HCT116 (cell line): ENCODE measurements at regions not wholly inside any gene's neighbourhood (a gene's known extent, or its start where the extent isn't known, plus 50 kb on each side); places are given as distances from the start of the nearest gene placed in this dataset.

Source experiments
- ATAC-seq: fragments of 200-7000 bp; cut with Tn5 transposase; 2 replicates; pipeline ENCODE4 v1.9.1; 2020; ENCODE audit warnings: mild to moderate bottlenecking, moderate library complexity
- BruUV-seq: library from RNA; stranded (reverse); fragments of 400-500 nt; replicated peaks from 2 replicates; lab custom pipeline; 2021; lab: Mats Ljungman, UMichigan
- CTCF ChIA-PET: fragments of 300-600 bp; sonication (Branson Sonifier 250); formaldehyde crosslinking; loops from one replicate; lab custom pipeline; 2021; ENCODE audit warnings: antibody characterized with exemption; lab: Charles Lee
- POLR2A ChIA-PET: fragments of 300-600, 350-600 bp; sonication (Branson Sonifier 250); formaldehyde crosslinking; loops from one replicate; lab custom pipeline; 2021; ENCODE audit warnings: antibody characterized with exemption; lab: Charles Lee
- RAD21 ChIA-PET, 2 experiments: fragments of 300-600 bp; sonication (Branson Sonifier 250); formaldehyde crosslinking; loops; one replicate each; lab custom pipeline; 2023; ENCODE audit warnings: low total read pairs in 2 of 2; ENCODE audit not compliant: uncharacterized antibody in 2 of 2, unreplicated experiment in 2 of 2, low non-redundant PET in 1 of 2; lab: Charles Lee
- DNase-seq: peaks from one replicate; pipeline ENCODE4 v3.0.0-alpha.2; 2010; ENCODE audit warnings: low read depth, low spot score
- H2AFZ ChIP-seq: fragments of 200-600 bp; shearing (Covaris generic), sonication (generic); 2 replicates; pipeline ENCODE4 v1.6.1; 2017; ENCODE audit warnings: low read depth, mixed run types, mixed read lengths, antibody characterized with exemption, low read length; ENCODE audit not compliant: poor library complexity, severe bottlenecking
- H3K27ac ChIP-seq: 2 replicates; pipeline ENCODE4 v1.5.1; 2012; ENCODE audit warnings: low read depth, low read length
- H3K27me3 ChIP-seq: fragments of 200-600 bp; sonication (generic); 2 replicates; pipeline ENCODE4 v1.6.1; 2016; ENCODE audit warnings: mixed run types, low read length, mixed read lengths; ENCODE audit not compliant: insufficient read depth
- H3K36me3 ChIP-seq, 2 experiments: fragments of 200-500 bp in 1 of 2; fragments of 200-600 bp in 1 of 2; sonication (Bioruptor generic) in 1 of 2; sonication (generic) in 1 of 2; 2 replicates each; pipeline versions ENCODE4 v1.5.1 to v1.6.1; 2014 to 2016; ENCODE audit warnings: low read length in 2 of 2, inconsistent platforms in 1 of 2, mixed read lengths in 1 of 2, mixed run types in 1 of 2; ENCODE audit not compliant: insufficient read depth in 2 of 2, control insufficient read depth in 1 of 2
- H3K4me1 ChIP-seq, 2 experiments: fragments of 200-600 bp in 1 of 2; sonication (generic) in 1 of 2; 2 replicates each; pipeline versions ENCODE4 v1.5.1 to v1.6.1; 2012 to 2017; ENCODE audit warnings: low read length in 2 of 2, inconsistent platforms in 1 of 2, mild to moderate bottlenecking in 1 of 2, mixed read lengths in 1 of 2, mixed run types in 1 of 2, moderate library complexity in 1 of 2; ENCODE audit not compliant: insufficient read depth in 2 of 2, control insufficient read depth in 1 of 2
- H3K4me2 ChIP-seq: fragments of 200-600 bp; sonication (generic); 2 replicates; pipeline ENCODE4 v1.6.1; 2017; ENCODE audit warnings: mixed run types, low read length, mixed read lengths
- H3K4me3 ChIP-seq, 2 experiments: fragments of 200-600 bp in 1 of 2; sonication (generic) in 1 of 2; replicated peaks in 1 of 2; 2 replicates each; pipeline ENCODE4 v1.5.1; 2011 to 2016; ENCODE audit warnings: low read length in 2 of 2, control low read depth in 1 of 2, low read depth in 1 of 2, mild to moderate bottlenecking in 1 of 2, mixed read lengths in 1 of 2, mixed run types in 1 of 2
- H3K79me2 ChIP-seq: fragments of 200-600 bp; sonication (generic); 2 replicates; pipeline ENCODE4 v1.6.1; 2017; ENCODE audit warnings: mild to moderate bottlenecking, mixed run types, low read length, moderate library complexity, mixed read lengths; ENCODE audit not compliant: insufficient read depth
- H3K9ac ChIP-seq: fragments of 200-600 bp; sonication (generic); 2 replicates; pipeline ENCODE4 v1.6.1; 2016; ENCODE audit warnings: low read length, mixed read lengths
- H3K9me2 ChIP-seq: fragments of 200-600 bp; sonication (generic), shearing (Covaris generic); 2 replicates; pipeline ENCODE4 v1.6.1; 2017; ENCODE audit warnings: mixed run types, mild to moderate bottlenecking, moderate library complexity; ENCODE audit not compliant: insufficient read depth
- H3K9me3 ChIP-seq, 2 experiments: fragments of 200-500 bp in 1 of 2; fragments of 200-600 bp in 1 of 2; sonication (Bioruptor generic) in 1 of 2; sonication (generic) in 1 of 2; 2 replicates each; pipeline ENCODE4 v1.6.1; 2014 to 2017; ENCODE audit warnings: low read length in 2 of 2, mixed read lengths in 2 of 2, inconsistent platforms in 1 of 2, low read depth in 1 of 2, mild to moderate bottlenecking in 1 of 2, mixed run types in 1 of 2, moderate library complexity in 1 of 2; ENCODE audit not compliant: control insufficient read depth in 1 of 2, insufficient read depth in 1 of 2
- H4K20me1 ChIP-seq: fragments of 200-600 bp; sonication (generic), shearing (Covaris generic); 2 replicates; pipeline ENCODE4 v1.6.1; 2017; ENCODE audit warnings: mixed run types, mild to moderate bottlenecking, moderate library complexity; ENCODE audit not compliant: insufficient read depth
- CBX3 ChIP-seq: IDR thresholded peaks from 2 replicates; pipeline ENCODE4 v1.6.1; 2012; ENCODE audit warnings: low read depth
- EGR1 ChIP-seq: IDR thresholded peaks from 2 replicates; pipeline ENCODE4 v1.6.1; 2012; ENCODE audit warnings: low read depth
- ELF1 ChIP-seq: IDR thresholded peaks from 2 replicates; pipeline ENCODE4 v1.6.1; 2012; ENCODE audit warnings: low read depth, borderline replicate concordance
- FOSL1 ChIP-seq: IDR thresholded peaks from 2 replicates; pipeline ENCODE4 v1.6.1; 2012; ENCODE audit warnings: low read depth
- POLR2A ChIP-seq: IDR thresholded peaks from 2 replicates; pipeline ENCODE4 v1.7.0; 2011; ENCODE audit warnings: borderline replicate concordance; ENCODE audit not compliant: insufficient read depth, insufficient read length; ENCODE audit errors: extremely low read depth
- POLR2AphosphoS5 ChIP-seq: IDR thresholded peaks from 2 replicates; pipeline ENCODE4 v1.6.1; 2011; ENCODE audit warnings: mild to moderate bottlenecking, low read depth, low read length, moderate library complexity
- RAD21 ChIP-seq: IDR thresholded peaks from 2 replicates; pipeline ENCODE4 v1.6.1; 2012; ENCODE audit warnings: low read depth, mild to moderate bottlenecking
- SIN3A ChIP-seq: IDR thresholded peaks from 2 replicates; pipeline ENCODE4 v1.6.1; 2012; ENCODE audit warnings: low read depth
- SP1 ChIP-seq: IDR thresholded peaks from 2 replicates; pipeline ENCODE4 v1.6.1; 2012; ENCODE audit warnings: low read depth
- SRF ChIP-seq: IDR thresholded peaks from 2 replicates; pipeline ENCODE4 v1.6.1; 2012; ENCODE audit warnings: low read depth
- YY1 ChIP-seq: IDR thresholded peaks from 2 replicates; pipeline ENCODE4 v1.6.1; 2011; ENCODE audit warnings: low read length, low read depth, moderate library complexity, mild to moderate bottlenecking; ENCODE audit not compliant: insufficient replicate concordance; ENCODE audit errors: extremely low read depth
- ZFX ChIP-seq: fragments of 450-650 bp; IDR thresholded peaks from 2 replicates; pipeline ENCODE4 v1.6.1; 2017
- ZNF274 ChIP-seq: fragments of 200-500 bp; sonication (Bioruptor generic); IDR thresholded peaks from 2 replicates; pipeline ENCODE4 v1.6.1; 2014; ENCODE audit warnings: mild to moderate bottlenecking, low read depth, low read length, inconsistent platforms
- intact Hi-C: fragments of 100-400 bp; cut with micrococcal nuclease; formaldehyde crosslinking; loops from 2 replicates; pipeline ENCODE4 v1.10.0; 2022
- TF ChIP-seq, protein P1 (sequence below): IDR thresholded peaks from 2 replicates; pipeline ENCODE4 v1.6.1; 2012
- TF ChIP-seq, protein P2 (sequence below), 3 experiments: fragments of 200-600 bp in 1 of 3; sonication (generic) in 1 of 3; IDR thresholded peaks in 2 of 3; conservative IDR thresholded peaks in 1 of 3; 2 replicates each; pipeline ENCODE4 v1.5.1; 2012 to 2017; ENCODE audit warnings: low read depth in 2 of 3, low read length in 2 of 3, antibody characterized with exemption in 1 of 3, borderline replicate concordance in 1 of 3, control low read depth in 1 of 3, mild to moderate bottlenecking in 1 of 3, mixed read lengths in 1 of 3, mixed run types in 1 of 3, moderate library complexity in 1 of 3; ENCODE audit not compliant: insufficient read depth in 1 of 3

DNA sequence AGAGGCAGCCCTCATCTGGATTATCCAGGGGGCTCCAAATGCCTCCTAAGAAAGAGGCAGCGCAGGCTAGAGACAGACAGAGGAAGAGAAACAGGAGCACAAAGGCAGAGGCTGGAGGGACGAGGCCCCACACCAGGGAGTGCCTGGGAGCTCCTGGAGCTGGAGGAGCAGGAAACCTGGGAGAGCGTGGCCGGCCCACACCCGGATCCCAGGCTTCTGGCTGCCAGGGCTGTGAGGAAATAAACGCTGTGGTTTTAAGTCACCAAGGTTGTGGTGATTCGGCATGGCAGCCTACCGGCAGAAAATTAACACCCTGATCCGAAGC lies 165.5 kb downstream of the OLFM1 start:
- intact Hi-C loops = loop anchor here (10.0 kb wide), 1 partner anchor 168 kb away; the partner anchor contains the start of gene OLFM1
- no peaks in the 10 kb centered on the region for H3K79me2 ChIP-seq
- CTCF ChIA-PET = no interaction called here
- H3K4me1 ChIP-seq = peaks cover 9 to 29% of the 10 kb centered on the region in 2 experiments; a peak in 3 of 4 replicates
- H3K27ac ChIP-seq = no peak overlapping the region
- H3K4me3 ChIP-seq = no peak overlapping the region
- no peaks in the 10 kb centered on the region for H3K9me3 ChIP-seq
- no peaks in the 10 kb centered on the region for H3K27me3 ChIP-seq
- no peak overlapping the region for H3K9ac ChIP-seq
- no peaks in the 10 kb centered on the region for H4K20me1 ChIP-seq
- RAD21 ChIA-PET = no interaction called here
- no peaks in the 10 kb centered on the region for H3K9me2 ChIP-seq
- BruUV-seq = no TSS peak
- ATAC-seq = no peak
- no peaks in the 10 kb centered on the region for H3K36me3 ChIP-seq
- no peak for DNase-seq
- no peak overlapping the region for H2AFZ ChIP-seq
- TF ChIP-seq POLR2A (no peak), ZFX (no peak), RAD21 (no peak)
- POLR2A ChIA-PET = no interaction called here
- H3K4me2 ChIP-seq = peak overlapping the region; percentile 56

DNA sequence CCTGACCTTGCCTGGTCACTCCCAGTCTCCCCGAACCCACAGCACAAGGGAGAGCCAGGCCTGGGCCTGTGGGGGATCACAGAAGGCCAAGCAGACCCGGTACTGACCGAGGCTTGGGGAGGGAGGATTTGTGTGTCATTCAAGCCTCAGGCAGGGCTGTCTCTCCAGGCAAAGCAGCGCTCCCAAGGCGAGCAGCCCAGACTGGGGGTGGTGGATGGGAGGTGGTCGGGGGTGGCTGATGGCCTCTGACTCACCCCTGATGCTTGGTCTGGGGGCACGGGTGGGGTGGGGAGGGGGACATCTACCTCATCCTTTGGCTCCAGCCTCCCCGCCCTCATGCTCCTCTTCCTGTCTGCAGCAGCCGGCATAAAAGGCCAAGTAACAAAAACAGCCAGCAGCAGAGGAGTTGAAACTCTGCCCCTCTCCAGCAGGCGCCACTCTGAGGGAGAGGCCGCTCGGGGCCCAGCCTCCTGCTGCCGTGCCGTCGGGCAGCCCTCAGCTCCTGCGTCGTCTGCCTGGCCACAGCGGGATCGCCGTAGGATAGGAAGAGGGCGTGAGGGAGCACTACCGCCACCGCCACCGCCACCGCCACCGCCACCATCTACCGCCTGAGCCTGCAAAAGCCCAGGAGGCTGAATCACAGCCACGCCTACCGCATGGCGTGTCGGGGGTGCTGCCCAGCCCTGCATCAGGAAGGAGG lies 166.0 kb downstream of the OLFM1 start:
- intact Hi-C loops = loop anchor here (10.0 kb wide), 1 partner anchor 169 kb away; the partner anchor contains the start of gene OLFM1
- no peak overlapping the region; the same call in 1 of the 2 replicates for H3K9ac ChIP-seq
- no peaks in the 10 kb centered on the region for H3K27me3 ChIP-seq
- peak overlapping the region; percentile 9 to 25 for H3K4me3 ChIP-seq
- ChIA-PET CTCF (no interaction called here), POLR2A (no interaction called here), RAD21 (no interaction called here)
- no peak overlapping the region; the same call in 1 of the 2 replicates for H3K27ac ChIP-seq
- H2AFZ ChIP-seq = no peak overlapping the region
- no peaks in the 10 kb centered on the region for H3K9me2 ChIP-seq
- no peaks in the 10 kb centered on the region for H3K36me3 ChIP-seq
- peaks cover 9 to 24% of the 10 kb centered on the region in 2 experiments; a peak in 3 of 4 replicates for H3K4me1 ChIP-seq
- H3K9me3 ChIP-seq = no peaks in the 10 kb centered on the region
- peak overlapping the region; percentile 56 for H3K4me2 ChIP-seq
- no TSS peak for BruUV-seq
- no peaks in the 10 kb centered on the region for H4K20me1 ChIP-seq
- DNase-seq (peak; percentile 23), ATAC-seq (peak; percentile 89)
- H3K79me2 ChIP-seq = no peaks in the 10 kb centered on the region
- no peak for TF ChIP-seq ZNF274
- TF ChIP-seq SP1 = no peak
- TF ChIP-seq POLR2AphosphoS5 = 0 out of 2 replicates have a peak, but pooled peaks have one; percentile 19
- no peak for TF ChIP-seq YY1
- TF ChIP-seq CBX3 = no peak
- TF ChIP-seq EGR1 = no peak
- no peak for TF ChIP-seq RAD21
- no peak for TF ChIP-seq FOSL1
- TF ChIP-seq, protein P1, sequence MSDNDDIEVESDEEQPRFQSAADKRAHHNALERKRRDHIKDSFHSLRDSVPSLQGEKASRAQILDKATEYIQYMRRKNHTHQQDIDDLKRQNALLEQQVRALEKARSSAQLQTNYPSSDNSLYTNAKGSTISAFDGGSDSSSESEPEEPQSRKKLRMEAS = 0 out of 2 replicates have a peak, but pooled peaks have one; percentile 38
- TF ChIP-seq SIN3A = no peak
- TF ChIP-seq, protein P2, sequence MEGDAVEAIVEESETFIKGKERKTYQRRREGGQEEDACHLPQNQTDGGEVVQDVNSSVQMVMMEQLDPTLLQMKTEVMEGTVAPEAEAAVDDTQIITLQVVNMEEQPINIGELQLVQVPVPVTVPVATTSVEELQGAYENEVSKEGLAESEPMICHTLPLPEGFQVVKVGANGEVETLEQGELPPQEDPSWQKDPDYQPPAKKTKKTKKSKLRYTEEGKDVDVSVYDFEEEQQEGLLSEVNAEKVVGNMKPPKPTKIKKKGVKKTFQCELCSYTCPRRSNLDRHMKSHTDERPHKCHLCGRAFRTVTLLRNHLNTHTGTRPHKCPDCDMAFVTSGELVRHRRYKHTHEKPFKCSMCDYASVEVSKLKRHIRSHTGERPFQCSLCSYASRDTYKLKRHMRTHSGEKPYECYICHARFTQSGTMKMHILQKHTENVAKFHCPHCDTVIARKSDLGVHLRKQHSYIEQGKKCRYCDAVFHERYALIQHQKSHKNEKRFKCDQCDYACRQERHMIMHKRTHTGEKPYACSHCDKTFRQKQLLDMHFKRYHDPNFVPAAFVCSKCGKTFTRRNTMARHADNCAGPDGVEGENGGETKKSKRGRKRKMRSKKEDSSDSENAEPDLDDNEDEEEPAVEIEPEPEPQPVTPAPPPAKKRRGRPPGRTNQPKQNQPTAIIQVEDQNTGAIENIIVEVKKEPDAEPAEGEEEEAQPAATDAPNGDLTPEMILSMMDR (IDR thresholded peaks at IDR 0.05 in 2 of 3, conservative IDR thresholded peaks at IDR 0.05 in 1 of 3; ENCODE audit: borderline replicate concordance in 1 of 3, insufficient read depth in 1 of 3, low read depth in 2 of 3, low read length in 2 of 3) = no peak
- TF ChIP-seq SRF = no peak
- TF ChIP-seq ELF1 = no peak
